GM12875 (cell line): ENCODE measurements at regions not wholly inside any gene's neighbourhood (a gene's known extent, or its start where the extent isn't known, plus 50 kb on each side); places are given as distances from the start of the nearest gene placed in this dataset.
A peak's percentile ranks its signal among the peaks of the same experiment; 100 is the strongest.

Source experiments
- H3K4me3 ChIP-seq: one replicate; pipeline ENCODE4 v1.5.1; 2011; ENCODE audit warnings: low read depth, low read length, control low read depth
- TF ChIP-seq, protein P1 (sequence below): IDR thresholded peaks from 2 replicates; pipeline ENCODE4 v1.5.1; 2011; ENCODE audit warnings: low read depth, mild to moderate bottlenecking, control low read depth, inconsistent platforms, low read length, moderate library complexity, borderline replicate concordance; ENCODE audit not compliant: insufficient read depth

DNA sequence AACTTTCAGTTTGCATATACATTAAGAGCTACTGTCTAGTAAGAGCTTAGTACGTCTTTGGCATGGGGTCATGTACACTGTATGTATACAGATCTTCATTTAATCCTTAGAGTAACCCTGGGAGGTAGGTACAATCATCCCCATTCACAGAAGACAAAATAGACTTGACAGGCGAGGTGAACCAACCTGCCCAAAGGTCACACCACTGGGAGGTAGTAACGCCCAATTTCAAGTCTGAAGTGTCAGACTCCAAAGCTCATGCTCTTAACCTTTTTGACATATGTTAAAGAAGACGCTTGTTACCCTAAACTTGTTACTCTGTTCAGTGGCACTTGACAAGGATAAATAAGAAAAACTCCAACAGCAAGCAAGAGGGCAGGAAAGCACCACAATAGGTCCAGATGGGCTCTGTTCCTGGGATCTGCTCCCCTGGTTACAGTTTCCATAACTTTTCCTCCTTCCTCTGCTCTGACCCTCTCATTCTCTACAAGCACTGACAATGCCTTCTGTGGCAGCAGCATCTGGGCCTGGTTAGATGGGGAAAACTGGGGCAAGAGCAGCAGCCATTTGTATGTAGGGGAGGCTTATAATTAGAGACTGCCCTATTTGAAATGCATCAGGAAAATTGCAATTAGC lies 64.7 kb upstream of the SERTAD2 start:
- H3K4me3 ChIP-seq, result no peak overlapping the region
- TF ChIP-seq, protein P1, sequence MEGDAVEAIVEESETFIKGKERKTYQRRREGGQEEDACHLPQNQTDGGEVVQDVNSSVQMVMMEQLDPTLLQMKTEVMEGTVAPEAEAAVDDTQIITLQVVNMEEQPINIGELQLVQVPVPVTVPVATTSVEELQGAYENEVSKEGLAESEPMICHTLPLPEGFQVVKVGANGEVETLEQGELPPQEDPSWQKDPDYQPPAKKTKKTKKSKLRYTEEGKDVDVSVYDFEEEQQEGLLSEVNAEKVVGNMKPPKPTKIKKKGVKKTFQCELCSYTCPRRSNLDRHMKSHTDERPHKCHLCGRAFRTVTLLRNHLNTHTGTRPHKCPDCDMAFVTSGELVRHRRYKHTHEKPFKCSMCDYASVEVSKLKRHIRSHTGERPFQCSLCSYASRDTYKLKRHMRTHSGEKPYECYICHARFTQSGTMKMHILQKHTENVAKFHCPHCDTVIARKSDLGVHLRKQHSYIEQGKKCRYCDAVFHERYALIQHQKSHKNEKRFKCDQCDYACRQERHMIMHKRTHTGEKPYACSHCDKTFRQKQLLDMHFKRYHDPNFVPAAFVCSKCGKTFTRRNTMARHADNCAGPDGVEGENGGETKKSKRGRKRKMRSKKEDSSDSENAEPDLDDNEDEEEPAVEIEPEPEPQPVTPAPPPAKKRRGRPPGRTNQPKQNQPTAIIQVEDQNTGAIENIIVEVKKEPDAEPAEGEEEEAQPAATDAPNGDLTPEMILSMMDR, result no peak

DNA sequence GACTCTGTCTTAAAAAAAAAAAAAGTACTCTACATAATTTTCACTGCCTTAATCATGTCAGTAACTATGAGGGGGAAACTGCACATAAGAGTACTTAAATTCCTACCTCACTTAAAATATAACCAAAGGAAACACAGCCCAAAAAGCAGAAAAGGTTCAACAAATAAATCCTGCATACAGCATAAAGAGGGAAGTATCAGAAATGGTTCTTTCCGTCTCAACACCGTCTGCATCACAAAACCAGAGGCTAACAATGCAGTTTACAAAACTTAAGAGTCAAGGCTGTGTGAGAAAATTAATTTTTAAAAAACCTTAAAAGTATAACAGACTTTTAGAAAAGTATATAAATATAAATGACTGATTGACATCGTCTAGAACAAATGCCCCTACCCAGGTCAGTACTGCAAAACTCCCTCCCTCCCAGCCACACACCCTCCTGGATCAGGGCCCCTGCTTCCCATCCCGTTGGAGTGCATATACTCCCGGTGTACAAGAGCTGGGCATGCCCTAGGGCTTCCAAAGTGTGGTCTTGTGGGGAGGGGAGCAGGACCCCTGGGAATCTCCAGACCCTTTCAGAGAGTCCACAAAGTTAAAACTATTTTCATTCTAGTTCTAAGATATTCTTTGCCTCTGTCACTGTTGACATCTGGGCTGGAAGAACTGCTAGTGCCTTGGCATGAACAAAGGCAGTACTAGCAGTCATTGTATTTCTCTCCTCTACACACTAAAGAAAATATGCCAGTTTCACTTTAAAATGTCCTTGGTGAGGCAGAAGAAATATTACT lies 67.0 kb upstream of the SERTAD2 start:
- TF ChIP-seq, protein P1, result no peak
- H3K4me3 ChIP-seq, result no peak overlapping the region

- no peak overlapping the region for H3K4me3 ChIP-seq
- TF ChIP-seq, protein P1, result no peak
Measured at GRCh38 chr2:64721320-64721623, 67.6 kb upstream of the SERTAD2 start.

GRCh38 chr2:64722291-64723044 lies 68.8 kb upstream of the SERTAD2 start:
- TF ChIP-seq, protein P1, result no peak
- no peak overlapping the region for H3K4me3 ChIP-seq

- no peak overlapping the region for H3K4me3 ChIP-seq
- TF ChIP-seq, protein P1, result no peak
Measured at GRCh38 chr2:64727013-64727767, 73.5 kb upstream of the SERTAD2 start.

GRCh38 chr2:64727843-64728463 lies 74.2 kb upstream of the SERTAD2 start:
- TF ChIP-seq, protein P1, result no peak
- H3K4me3 ChIP-seq, result peak overlapping the region; percentile 26
